Suppressor macrophage (primary cell): ENCODE measurements at regions not wholly inside any gene's neighbourhood (a gene's known extent, or its start where the extent isn't known, plus 50 kb on each side); places are given as distances from the start of the nearest gene placed in this dataset.

Experiments used
- DNase-seq, 4 experiments: peaks; one replicate each; pipeline ENCODE4 v3.0.0-alpha.2; 2020 to 2022

DNA sequence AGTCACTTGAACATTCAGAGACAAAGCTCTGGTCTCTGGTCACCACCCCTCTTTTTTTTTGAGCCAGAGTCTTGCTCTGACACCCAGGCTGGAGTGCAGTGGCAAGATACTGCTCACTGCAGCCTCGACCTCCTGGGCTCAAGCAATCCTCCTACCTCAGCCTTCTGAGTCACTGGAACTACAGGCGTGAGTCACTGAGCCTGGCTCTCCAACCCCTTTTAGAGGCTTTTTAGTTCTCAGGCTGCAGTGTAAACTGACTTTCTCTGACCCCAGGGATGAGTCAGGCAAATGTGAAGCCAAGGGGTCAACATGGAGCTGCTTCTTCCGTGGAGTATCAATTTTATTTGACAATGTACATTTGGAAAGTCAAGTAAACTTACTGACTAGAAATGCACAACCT lies 229.2 kb downstream of the PTTG2 start:
- peak; percentile 64 to 86 (median 71) for DNase-seq

DNA sequence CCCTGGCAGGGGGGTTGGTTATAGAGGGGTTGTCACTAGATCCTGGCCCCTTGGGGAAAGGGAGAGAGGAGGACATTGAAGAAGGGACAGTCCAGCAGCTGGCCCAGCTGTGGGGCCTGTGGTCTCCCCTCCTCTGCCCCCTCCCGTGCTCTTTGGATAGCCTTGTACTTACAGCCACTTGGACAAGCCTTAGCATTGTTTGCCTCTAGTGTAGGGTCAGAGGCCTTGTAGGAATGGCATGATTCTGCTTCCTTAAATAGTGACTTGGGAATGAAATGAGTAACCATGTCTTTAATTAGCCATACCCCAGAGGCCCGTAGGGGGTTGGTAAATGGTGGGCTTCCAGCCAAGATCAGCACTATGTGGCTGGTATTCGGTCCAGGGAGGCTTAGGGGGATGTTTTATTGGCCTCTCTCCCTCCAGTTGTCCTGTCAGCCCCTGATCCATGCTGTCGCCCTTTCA lies 230.6 kb downstream of the PTTG2 start:
- DNase-seq, result no peak

DNA sequence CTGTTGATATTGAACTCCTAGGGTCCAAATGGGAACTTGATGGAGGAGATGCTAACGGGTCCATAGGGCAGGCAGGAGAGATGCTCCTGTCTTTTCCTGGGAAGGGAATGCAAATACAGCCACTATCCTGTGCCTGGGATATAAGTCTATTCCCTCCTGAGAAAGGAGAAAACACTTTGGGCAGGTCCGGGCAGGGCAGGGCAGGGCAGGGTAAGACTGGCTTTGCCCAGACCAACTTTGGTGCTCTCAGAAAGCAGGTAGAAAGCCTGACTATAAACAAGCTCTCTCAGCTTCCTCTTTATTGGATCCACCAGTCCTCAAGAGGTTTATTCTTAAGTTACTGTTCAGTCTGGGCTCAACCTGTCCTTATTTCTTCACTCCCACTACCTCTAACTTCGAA lies 232.3 kb downstream of the PTTG2 start:
- DNase-seq, result no peak

DNA sequence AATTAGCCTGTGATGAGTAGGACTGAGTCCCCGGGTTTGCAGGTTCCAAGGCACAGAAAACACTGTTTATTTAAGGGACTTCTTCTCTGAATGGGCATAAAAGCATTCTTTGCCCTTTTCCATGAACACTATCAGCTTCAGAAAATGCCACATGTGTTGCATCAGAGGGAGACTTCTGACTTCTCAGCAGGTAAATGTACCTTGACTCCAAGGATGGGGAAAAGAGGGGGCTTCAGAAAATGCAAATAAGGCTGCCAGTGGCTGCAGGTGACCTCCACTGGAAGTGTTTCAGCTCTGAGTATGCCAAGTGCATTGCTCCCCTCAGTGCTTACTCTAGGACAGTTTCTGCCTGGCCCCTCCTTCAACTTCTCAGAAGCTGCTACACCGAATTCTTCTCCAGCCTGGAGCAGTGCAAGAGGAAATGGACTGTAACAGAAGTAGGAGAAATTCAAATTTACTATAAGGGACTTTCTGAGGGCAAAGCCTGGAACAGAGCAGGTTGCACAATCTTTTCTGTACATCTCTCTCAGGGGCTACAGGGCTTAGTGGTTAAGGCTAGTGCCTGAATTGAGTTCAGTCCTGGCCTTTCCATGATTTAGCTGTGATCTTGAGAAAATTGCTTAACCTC lies 233.2 kb downstream of the PTTG2 start:
- DNase-seq, result peak; percentile 57 to 79 (median 68)

DNA sequence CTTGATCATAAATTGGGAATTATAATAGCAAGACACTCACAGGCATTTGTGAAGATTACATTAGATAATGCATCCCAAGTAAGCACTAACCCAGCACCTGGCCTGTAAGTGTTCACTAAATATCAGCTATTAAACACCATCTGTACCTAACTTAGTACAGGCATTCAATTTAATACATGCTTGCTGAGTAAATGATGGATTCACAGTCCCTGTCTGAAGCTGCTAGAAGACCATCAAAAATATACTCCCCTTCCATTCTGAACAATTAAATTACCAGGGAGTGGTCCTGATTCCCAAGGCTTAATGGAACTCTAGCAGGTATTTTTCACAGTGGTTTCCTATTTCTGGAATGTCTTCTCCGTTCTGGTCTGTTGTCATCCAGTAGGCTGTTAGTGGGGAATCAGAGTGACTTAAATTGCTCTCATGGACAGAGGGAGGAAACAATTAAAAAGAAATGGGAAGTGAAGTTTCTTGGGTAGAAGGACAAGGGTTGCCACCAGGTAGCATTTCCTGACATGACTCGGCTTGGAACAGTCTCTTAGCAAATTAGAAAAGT lies 233.9 kb downstream of the PTTG2 start:
- DNase-seq, result no peak

DNA sequence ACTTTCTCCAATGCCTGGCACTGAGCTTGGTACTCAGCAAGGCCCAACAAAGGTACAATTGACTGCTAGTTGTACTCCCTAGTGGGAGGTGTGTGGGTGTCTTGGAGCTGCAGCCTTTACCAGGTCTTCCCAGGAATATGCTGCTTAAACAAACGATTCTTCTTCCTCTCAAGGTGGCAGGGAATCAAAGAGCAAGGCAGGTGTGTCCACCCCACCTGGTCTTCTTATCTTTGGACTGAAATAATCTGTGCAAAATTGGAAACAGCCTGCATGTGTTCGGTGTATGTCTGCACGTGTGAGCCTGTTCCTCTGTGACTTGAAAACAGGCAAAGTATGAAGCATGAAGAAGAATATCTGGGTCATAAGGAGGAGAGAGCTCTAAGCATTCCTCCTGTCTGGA lies 235.3 kb downstream of the PTTG2 start:
- no peak for DNase-seq

DNA sequence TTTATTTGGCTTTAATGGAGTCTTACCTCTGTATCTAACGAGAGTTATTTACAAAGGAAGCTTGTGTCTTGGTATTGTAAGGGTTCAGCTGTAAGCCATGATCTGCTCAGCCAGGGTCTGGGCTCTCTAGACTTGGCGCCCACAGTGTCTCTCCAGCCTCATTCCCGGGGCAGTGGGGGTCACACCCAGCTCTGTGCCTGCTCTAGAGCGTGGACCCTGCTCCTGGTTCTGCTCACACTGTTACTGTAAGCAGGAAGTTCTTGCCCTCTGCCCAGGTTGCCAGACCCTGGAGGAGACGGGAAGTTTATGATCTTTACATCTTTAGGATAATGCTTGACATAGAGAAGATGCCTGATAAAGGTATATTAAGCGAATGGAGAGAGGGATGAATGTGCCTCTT lies 235.7 kb downstream of the PTTG2 start:
- no peak for DNase-seq

DNA sequence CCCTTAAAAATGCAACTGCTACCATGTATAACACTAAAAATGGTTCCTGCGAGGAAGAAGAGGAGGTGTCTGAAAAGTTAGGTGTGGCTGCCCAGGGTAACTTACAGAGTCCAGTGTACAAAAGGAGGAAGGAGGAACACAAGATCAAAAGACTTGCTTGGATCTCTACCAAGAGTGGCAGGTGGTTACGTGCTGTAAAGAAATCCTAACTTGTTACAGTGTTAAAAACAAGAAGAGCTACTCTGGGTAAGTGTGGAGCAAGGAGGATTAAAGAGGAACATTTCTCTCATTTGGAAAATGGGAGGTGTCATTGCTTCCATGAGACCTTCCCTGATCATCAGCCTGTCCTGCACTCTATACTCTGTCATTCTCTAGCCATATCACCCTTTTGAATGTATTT lies 242.0 kb downstream of the PTTG2 start:
- peak in 1 of 4 experiments; percentile 31 for DNase-seq

DNA sequence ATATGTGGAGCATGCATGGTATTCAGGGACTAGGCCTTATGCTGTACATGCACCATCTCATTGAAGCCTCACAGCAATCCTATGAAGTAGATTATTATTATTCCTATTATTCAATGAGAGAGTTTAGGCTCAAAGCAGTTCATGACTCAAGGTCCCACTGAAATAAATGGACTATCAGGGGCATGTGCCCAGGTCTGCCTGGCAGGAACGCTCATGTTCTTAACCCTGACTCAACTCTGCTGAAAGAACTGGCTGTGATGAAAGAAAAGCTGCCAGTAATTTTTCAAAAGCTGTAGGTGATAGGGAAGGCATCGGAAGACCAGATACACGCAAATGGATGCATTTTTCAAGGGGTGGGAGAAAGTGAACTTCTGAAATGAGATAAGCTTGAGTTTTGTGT lies 243.4 kb downstream of the PTTG2 start:
- DNase-seq, result no peak

DNA sequence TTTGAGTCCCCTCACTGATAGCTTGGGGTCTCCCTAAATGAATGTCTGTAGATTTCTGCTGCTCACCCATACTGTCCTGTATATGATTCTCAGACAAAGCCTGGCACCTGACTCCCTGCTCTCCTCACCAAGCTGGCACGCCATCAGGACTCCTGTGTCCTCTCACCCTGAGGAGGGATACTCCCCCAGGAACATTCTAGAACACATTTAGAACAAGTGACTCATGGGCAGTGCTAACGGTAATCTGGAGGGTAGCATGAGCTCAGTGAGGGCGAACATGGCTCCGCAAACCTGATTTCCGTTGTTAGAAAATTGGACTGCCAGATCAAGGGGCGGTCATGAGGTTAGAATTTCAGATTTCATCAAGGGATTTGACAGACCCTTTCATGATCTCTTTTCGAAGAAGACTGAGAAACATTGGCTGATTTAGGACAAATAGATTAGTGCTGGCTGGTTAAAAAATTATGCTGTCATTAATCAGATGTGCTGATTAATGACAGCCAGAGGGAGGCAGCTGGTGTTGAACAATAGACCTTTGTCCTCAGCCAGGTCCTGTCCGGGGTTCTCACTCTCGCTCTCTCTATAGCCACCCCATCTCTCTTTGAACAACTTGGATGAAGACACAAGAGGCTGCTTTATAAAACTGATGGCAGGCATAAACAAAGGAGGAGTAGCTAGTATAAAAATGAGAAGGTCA lies 244.3 kb downstream of the PTTG2 start:
- no peak for DNase-seq

DNA sequence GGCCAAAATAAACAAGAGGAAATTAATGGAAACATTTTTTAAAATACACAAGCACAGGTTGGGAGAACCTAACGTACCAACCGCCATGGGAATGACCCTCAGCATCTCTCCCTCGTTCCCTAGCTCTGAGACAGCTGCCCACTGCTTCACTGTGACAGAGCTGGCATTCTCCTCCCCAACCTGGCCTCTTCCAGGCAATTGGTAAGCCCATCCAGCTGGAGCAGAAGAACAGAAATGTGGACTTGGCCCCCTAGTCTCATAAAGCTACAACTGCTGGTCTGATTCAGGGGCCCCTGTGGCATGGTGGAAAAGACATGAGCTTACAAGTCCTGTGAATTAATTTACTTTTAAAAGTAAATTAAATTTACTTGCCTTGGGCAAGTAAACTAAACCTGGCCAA lies 245.1 kb downstream of the PTTG2 start:
- DNase-seq, result no peak

DNA sequence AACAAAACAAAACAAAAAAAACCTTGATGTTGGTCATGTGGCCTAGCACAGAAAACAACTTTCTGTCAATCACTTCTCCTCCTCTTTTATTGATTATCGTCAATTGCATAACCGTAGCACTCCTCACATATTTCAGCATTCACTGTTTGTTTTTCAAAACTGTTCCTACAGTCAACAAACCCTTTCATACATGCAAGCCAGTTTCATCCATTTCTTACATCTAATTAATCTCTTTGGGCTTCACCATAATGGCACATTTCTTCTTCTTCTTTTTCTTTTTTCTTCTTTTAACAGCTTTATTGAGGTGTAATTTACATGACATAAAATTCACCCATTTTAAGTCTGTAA lies 246.9 kb downstream of the PTTG2 start:
- no peak for DNase-seq

DNA sequence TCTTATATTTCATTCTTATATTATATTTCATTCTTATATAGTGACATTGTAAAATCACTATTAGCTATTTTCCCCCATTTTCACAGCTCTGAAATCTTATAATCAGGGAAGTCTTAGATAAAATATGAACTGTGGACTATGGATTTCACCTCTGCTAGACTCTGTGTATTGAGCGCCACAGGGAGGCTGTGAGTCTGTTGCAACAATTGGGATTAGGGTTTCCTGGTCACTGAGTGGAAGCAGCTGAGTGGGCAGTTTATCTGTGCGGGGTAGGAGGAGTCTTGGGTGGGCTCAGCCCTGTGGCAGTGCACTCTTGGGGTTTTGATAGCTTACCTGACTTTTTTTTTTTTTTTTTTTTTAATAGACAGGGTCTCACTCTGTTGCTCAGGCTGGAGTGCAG lies 249.5 kb downstream of the PTTG2 start:
- no peak for DNase-seq

DNA sequence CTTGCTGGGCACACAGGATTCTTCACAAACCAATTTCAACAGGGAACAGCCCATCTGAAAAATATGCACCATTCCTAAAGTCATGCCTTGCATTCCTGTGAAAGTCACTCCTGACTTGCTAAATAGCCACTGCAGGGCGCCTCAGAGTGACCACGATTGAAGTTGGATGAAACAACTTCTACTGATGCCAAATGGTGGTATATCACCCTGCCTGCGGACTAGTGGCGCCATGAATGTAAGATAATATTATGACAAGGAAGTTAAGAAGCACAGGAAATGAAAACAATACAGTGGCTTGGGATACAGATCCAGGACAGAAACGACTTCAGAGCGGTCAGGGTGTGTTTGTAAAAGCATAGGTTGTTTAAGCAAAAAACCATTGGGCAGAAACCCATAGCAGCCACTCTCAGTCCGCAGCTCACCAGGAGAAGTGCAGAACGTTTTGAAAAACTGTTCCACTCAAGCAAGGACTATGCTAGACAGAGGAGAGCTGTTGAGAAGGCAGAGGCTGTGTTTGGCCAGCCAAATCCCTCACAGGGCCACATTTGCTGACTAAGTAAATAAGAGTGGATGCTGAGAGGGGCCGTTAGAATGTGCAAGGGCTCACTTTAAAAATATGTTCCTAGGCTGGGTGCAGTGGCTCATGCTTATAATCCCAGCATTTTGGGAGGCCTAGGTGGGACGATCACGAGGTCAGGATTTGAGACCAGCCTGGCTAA lies 250.4 kb downstream of the PTTG2 start:
- no peak for DNase-seq

DNA sequence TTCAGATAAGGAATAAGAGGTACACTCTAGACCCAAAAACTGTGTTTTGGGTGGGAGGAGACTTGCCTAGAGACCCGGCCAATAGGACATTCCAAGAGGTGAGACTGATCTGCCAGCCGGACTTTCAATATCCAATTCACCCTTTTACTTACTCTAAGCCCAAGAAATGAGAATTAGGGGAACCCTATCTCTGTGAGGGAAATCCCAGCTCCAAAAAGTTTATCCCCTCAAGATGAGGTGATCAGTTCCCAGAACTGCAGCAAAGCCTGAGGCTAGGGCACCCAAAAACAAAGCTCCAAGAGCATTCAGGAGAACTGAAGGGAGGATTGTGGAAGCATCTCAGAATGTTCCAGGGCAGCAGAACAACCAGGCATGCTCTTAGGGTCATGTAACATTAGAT lies 251.7 kb downstream of the PTTG2 start:
- no peak for DNase-seq

DNA sequence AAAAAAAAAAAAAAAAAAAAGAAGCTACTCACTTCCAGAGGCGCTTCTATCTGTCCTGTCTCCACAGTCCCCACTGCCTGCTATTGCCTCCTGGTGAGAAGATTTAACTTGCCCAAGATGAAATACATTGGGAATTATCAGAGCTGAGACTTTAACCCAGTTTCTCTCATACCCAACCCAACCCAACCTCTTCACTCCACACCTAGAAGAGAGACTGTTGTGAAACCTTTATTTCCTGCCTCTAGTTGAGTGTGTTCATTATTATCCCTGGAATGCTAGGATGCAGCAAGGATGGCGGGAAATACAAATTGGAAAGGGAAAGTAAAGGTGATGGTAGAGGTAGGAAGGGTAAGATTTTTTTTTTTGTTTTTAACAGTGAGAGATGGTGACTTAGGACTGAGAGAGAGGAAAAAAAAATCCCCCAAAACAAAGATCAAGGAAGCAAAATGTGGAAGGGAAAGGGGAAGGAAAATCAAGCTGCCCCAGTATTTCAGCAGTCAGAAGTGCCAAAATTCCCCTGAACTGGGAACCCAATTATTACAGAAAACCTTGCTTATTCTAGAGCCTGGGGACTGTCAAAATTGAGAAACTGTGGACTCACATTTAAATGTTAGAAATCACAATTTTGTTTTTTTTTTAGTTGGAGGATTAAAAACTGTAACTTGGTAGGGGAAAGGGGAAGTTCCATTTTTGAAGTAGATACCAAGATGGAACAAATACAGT lies 253.0 kb downstream of the PTTG2 start:
- peak; percentile 33 to 73 (median 56) for DNase-seq

DNA sequence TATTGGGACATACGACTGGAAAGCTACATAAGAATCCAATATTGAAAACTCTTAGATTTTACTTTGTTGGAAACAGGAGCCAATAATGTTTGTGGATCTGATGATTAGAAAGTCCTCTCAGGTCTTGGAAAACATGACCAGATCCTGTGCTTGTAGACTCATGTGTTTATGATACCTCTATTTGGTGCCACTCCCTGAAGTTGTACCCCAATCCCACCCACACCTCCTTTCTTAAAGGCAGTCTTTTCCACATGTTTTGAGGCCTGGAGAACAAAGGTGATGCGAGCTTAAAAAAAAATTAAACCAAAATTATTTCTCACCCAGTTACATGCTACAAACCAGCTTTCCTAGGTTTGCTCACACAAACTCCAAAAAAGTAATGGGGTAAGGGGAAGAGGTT lies 262.7 kb downstream of the PTTG2 start:
- no peak for DNase-seq

DNA sequence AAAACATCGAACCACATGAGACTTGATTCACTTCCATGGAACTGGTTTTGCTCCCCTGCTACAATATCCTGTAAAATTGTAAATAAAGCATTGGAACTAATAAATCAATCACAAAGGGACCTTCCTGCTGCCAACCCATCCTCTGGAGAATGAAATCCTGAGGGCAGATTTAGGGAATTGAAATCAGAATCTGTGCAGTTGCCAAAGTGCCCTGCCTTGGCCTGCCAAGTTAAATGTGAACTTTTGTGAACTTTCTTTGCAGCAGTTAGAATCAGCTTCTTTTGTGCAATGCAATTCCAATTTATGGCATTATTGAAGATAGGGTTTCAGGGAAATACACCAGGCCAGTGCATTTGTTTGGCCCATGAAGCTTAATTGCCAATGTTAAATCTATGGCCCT lies 263.1 kb downstream of the PTTG2 start:
- DNase-seq, result peak in 3 of 4 experiments; percentile 38 to 47 (median 41)

DNA sequence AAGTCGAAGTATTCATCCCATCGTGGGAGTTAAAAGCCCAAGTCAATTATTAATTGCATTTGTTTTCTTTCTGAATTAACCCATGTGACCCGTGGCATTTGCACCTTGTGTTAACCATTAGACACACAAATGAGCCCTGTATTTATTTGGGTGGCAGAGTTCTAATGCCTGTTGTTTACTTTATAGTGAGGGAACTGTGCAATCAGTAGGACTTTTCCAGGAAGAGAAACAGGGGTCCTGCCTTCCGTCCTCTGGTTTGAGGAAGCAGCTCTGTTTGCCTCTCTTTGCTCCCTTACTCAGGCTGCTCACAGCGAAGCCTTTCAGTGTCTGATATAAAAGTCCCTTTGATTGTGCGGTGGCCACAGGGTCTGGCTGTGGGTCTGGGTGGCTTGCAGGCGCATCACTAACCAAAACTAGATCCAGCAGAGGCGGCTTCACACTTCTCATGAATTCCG lies 263.6 kb downstream of the PTTG2 start:
- DNase-seq, result peak in 3 of 4 experiments; percentile 28 to 42 (median 31)

DNA sequence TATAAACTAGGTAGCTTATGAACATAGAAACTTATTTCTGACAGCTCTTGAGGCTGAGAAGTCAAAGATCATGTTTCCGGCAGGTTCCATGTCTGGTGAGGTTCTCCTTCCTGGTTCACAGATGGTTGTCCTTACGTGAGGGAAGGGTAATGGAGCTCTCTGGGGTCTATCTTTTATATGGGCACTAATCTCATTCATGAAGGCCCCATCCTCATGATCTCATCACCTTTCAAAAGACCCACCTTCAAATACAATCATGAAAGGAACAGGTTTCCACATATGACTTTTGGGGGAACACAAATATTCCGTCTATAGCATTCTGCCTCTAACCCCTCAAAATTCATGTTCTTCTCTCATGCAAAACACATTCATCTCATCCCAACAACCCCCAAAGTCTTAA lies 264.7 kb downstream of the PTTG2 start:
- no peak for DNase-seq

DNA sequence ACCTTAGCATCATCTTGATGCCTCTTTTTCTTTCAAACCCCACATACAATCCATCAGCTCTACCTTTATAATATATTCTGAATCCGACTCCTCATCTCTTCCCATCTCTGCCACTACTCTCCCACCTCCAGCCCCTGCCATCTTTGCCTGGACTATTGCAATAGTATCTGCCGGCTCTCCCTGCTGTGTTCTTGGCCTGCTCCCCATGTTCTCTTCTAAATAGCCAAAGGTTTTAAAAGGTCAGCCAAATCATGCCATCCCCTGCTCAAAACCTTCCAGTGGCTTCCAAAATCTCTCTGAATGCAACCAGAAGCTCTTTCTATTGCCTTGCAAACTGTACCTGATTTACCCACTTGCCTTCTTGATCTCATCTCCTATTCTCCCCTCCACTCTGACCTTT lies 266.0 kb downstream of the PTTG2 start:
- no peak for DNase-seq

DNA sequence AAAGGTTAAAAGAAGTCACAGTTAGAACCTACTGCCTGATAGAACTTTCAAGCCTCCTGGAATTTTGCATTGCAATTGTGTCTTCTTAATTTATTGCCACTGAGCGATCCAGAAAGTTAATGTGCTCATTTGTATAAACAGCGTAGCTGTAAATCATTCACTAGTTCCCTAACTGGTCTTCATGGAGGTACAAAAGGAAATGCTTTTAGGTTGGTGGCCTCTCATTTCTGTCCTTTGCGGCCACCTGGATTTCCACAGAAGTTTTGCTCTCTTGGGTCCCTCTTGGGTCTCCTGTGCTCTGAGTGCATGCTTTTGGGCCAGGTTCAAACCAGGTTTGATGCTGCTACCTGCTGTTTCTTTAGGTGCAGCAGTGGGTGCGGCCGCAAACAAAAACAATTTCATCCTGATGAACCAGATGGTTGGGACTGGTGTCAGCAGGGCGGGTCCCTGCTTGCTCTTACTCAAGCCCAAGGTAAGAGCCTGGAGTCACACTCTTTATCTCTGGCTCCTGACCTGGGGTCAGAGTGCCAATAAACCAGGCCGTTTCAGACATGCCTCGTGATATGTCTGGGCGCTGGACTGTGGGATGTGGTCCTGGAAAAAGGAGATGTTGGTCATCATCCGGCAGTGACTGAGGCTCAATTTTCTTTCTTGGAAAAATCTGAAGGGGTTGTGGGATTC lies 270.1 kb downstream of the PTTG2 start:
- no peak for DNase-seq
